ENCODE measurements at regions not wholly inside any gene's neighbourhood (a gene's known extent, or its start where the extent isn't known, plus 50 kb on each side); places are given as distances from the start of the nearest gene placed in this dataset.

DNA sequence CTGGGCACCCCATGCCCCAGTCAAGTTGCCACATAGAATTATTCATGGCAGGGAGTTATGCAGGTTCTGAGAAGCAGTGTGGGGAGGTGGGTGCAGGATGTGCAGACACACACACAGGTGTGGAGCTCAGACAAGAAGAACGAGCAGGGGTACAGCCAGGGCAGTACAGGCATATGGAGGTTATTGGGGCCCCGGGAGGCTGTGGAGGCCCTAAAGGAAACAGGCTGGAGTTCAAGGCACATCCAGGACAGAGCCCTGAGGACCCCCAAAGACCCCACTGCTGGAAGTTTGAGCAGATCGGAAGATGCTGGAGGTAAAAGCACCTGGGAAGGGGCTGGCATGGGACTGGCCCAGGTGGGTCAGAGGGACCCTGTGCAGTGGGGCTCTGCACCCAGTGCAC, 171.3 kb downstream of the PSMG1 start:
- Histone ChIP-seq H3K4me1 (ENCODE audit: control insufficient read depth in 4 of 4, insufficient read depth in 4 of 4, low read length in 3 of 4) (no peaks in the 10 kb centered on the region), H3K9ac (ENCODE audit: low read depth in 1 of 2, low read length in 2 of 2) (no peak overlapping the region), H3K36me3 (ENCODE audit: control insufficient read depth in 4 of 4, insufficient read depth in 3 of 4, low read depth in 1 of 4, low read length in 3 of 4) (no peaks in the 10 kb centered on the region), H3K4me3 (ENCODE audit: low read depth in 1 of 3, low read length in 3 of 3) (no peak overlapping the region), H3K9me3 (ENCODE audit: control insufficient read depth in 4 of 4, low read length in 3 of 4) (no peaks in the 10 kb centered on the region), H3K27ac (ENCODE audit: low read depth in 1 of 2, low read length in 2 of 2) (no peak overlapping the region), H3K27me3 (ENCODE audit: control insufficient read depth in 4 of 4, insufficient read depth in 4 of 4, low read length in 3 of 4) (no peaks in the 10 kb centered on the region)
- 95% methylated on average over 3 of the region's 3 CpGs for WGBS
- no peak for TF ChIP-seq NR2F2 (IDR thresholded peaks at IDR 0.05)
- no peak for TF ChIP-seq ATF3 (IDR thresholded peaks at IDR 0.05)
- no peak for DNase-seq (ENCODE audit: low spot score)

GRCh38 chr21:39010629-39011404, 172.4 kb downstream of the PSMG1 start:
- H3K27ac ChIP-seq (ENCODE audit: low read depth in 1 of 2, low read length in 2 of 2) = no peak overlapping the region
- WGBS = 79% methylated on average over 16 of the region's 16 CpGs
- TF ChIP-seq RAD21 (IDR thresholded peaks at IDR 0.05) (no peak), RXRA (IDR thresholded peaks at IDR 0.05) (no peak), JUND (IDR thresholded peaks at IDR 0.05) (no peak), YY1 (IDR thresholded peaks at IDR 0.05) (no peak), ZBTB33 (IDR thresholded peaks at IDR 0.05) (no peak), HNF4A (conservative IDR thresholded peaks at IDR 0.05) (no peak), SP1 (IDR thresholded peaks at IDR 0.05) (no peak), REST (IDR thresholded peaks at IDR 0.05) (no peak), FOXA1 (IDR thresholded peaks at IDR 0.05) (no peak), EGR1 (IDR thresholded peaks at IDR 0.05; ENCODE audit: low read depth in 2 of 2) (no peak), TAF1 (conservative IDR thresholded peaks at IDR 0.05) (no peak), HNF4G (IDR thresholded peaks at IDR 0.05) (no peak), FOXA2 (IDR thresholded peaks at IDR 0.05) (no peak), ATF3 (IDR thresholded peaks at IDR 0.05) (no peak), NR2F2 (IDR thresholded peaks at IDR 0.05) (no peak), CTCF (IDR thresholded peaks at IDR 0.05; ENCODE audit: low read depth, low read length, missing input control) (no peak), GABPA (IDR thresholded peaks at IDR 0.05 in 1 of 2, conservative IDR thresholded peaks at IDR 0.05 in 1 of 2) (no peak)
- TF ChIP-seq, protein P1, sequence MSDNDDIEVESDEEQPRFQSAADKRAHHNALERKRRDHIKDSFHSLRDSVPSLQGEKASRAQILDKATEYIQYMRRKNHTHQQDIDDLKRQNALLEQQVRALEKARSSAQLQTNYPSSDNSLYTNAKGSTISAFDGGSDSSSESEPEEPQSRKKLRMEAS (IDR thresholded peaks at IDR 0.05) = no peak
- no peak overlapping the region for H3K9ac ChIP-seq (ENCODE audit: low read depth in 1 of 2, low read length in 2 of 2)
- H3K4me1 ChIP-seq (ENCODE audit: control insufficient read depth in 4 of 4, insufficient read depth in 4 of 4, low read length in 3 of 4) = no peaks in the 10 kb centered on the region
- no peak overlapping the region for H3K4me3 ChIP-seq (ENCODE audit: low read depth in 1 of 3, low read length in 3 of 3)
- H3K9me3 ChIP-seq (ENCODE audit: control insufficient read depth in 4 of 4, low read length in 3 of 4) = no peaks in the 10 kb centered on the region
- no peaks in the 10 kb centered on the region for H3K36me3 ChIP-seq (ENCODE audit: control insufficient read depth in 4 of 4, insufficient read depth in 3 of 4, low read depth in 1 of 4, low read length in 3 of 4)
- no peaks in the 10 kb centered on the region for H3K27me3 ChIP-seq (ENCODE audit: control insufficient read depth in 4 of 4, insufficient read depth in 4 of 4, low read length in 3 of 4)
- no peak for DNase-seq (ENCODE audit: low spot score)
